A673 (cell line): ENCODE measurements at regions not wholly inside any gene's neighbourhood (a gene's known extent, or its start where the extent isn't known, plus 50 kb on each side); places are given as distances from the start of the nearest gene placed in this dataset.

Source experiments
- EZH2 ChIP-seq: fragments of 200-600 bp; sonication (generic); IDR thresholded peaks from 2 replicates; pipeline ENCODE4 v1.6.1; 2017; ENCODE audit warnings: borderline replicate concordance, low read depth, mild to moderate bottlenecking, mixed read lengths, antibody characterized with exemption, low read length; ENCODE audit not compliant: poor library complexity, severe bottlenecking
- TF ChIP-seq, protein P1 (sequence below): fragments of 300-800, 200-600 bp; sonication (generic); conservative IDR thresholded peaks from 2 replicates; pipeline ENCODE4 v1.5.1; 2017; ENCODE audit warnings: low read depth, mild to moderate bottlenecking, antibody characterized with exemption, low read length, moderate library complexity, mixed read lengths

DNA sequence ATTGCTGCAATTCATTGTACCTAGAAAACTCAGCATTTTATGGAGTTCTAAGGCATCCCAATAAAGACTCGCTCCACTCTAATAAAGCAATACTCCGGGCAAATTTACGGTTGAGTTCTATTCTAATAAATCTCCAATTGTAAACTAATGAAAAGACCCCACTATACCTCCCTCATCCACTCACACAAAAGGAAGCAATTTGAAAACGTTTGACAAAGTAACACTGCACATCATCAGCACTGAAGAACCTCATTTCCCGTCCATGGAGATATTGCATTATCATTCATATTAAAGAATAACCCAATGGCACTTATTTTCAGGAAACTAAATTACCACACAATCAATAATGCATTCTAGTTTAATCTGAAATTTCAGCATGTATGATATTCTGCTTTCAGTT is 111.0 kb upstream of the LMO3 start:
- TF ChIP-seq, protein P1, sequence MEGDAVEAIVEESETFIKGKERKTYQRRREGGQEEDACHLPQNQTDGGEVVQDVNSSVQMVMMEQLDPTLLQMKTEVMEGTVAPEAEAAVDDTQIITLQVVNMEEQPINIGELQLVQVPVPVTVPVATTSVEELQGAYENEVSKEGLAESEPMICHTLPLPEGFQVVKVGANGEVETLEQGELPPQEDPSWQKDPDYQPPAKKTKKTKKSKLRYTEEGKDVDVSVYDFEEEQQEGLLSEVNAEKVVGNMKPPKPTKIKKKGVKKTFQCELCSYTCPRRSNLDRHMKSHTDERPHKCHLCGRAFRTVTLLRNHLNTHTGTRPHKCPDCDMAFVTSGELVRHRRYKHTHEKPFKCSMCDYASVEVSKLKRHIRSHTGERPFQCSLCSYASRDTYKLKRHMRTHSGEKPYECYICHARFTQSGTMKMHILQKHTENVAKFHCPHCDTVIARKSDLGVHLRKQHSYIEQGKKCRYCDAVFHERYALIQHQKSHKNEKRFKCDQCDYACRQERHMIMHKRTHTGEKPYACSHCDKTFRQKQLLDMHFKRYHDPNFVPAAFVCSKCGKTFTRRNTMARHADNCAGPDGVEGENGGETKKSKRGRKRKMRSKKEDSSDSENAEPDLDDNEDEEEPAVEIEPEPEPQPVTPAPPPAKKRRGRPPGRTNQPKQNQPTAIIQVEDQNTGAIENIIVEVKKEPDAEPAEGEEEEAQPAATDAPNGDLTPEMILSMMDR = no peak
- TF ChIP-seq EZH2 = no peak
